Hepatocyte (in vitro differentiated cells): ENCODE measurements at regions not wholly inside any gene's neighbourhood (a gene's known extent, or its start where the extent isn't known, plus 50 kb on each side); places are given as distances from the start of the nearest gene placed in this dataset.

Experiments
- EZH2 ChIP-seq: fragments of 200-600 bp; sonication (generic); IDR thresholded peaks from 2 replicates; pipeline ENCODE4 v1.6.1; 2016; ENCODE audit warnings: antibody characterized with exemption, mild to moderate bottlenecking, borderline replicate concordance
- TF ChIP-seq, protein P1 (sequence below): fragments of 200-600 bp; sonication (generic); IDR thresholded peaks from 2 replicates; pipeline ENCODE4 v1.5.1; 2016; ENCODE audit warnings: antibody characterized with exemption, mild to moderate bottlenecking; ENCODE audit not compliant: poor library complexity

DNA sequence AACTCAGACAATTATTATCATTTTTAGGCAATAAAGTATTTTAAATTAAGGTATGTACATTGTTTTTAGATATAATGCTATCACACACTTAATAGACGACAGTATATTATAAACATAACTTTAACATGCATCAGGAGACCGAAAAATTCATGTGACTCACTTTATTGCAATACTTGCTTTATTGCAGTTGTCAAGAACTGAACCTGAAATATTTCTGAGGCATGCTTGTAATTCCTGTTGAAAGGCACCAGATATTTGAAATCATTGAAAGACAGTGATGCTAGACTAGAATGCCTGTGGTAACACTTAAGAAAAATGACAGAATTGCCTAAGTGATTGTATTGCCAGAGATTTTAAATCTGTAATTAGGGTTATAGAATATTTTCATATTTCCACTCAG, 175.6 kb upstream of the MAGEB2 start:
- no peak for TF ChIP-seq EZH2
- TF ChIP-seq, protein P1, sequence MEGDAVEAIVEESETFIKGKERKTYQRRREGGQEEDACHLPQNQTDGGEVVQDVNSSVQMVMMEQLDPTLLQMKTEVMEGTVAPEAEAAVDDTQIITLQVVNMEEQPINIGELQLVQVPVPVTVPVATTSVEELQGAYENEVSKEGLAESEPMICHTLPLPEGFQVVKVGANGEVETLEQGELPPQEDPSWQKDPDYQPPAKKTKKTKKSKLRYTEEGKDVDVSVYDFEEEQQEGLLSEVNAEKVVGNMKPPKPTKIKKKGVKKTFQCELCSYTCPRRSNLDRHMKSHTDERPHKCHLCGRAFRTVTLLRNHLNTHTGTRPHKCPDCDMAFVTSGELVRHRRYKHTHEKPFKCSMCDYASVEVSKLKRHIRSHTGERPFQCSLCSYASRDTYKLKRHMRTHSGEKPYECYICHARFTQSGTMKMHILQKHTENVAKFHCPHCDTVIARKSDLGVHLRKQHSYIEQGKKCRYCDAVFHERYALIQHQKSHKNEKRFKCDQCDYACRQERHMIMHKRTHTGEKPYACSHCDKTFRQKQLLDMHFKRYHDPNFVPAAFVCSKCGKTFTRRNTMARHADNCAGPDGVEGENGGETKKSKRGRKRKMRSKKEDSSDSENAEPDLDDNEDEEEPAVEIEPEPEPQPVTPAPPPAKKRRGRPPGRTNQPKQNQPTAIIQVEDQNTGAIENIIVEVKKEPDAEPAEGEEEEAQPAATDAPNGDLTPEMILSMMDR = no peak
